Liver (tissue), 3 donors: ENCODE measurements at regions not wholly inside any gene's neighbourhood (a gene's known extent, or its start where the extent isn't known, plus 50 kb on each side); places are given as distances from the start of the nearest gene placed in this dataset.

ENCODE experiments used
- EGR1 ChIP-seq, 2 donors: IDR thresholded peaks; 2 replicates each; pipeline ENCODE4 v1.6.1; 2016 to 2018; ENCODE audit warnings: antibody characterized with exemption in 2 of 2, low read depth in 2 of 2
- FOXA1 ChIP-seq: IDR thresholded peaks from 2 replicates; pipeline ENCODE4 v1.6.1; 2016; ENCODE audit warnings: antibody characterized with exemption
- GABPA ChIP-seq, 2 donors: IDR thresholded peaks in 1 of 2; conservative IDR thresholded peaks in 1 of 2; 2 replicates each; pipeline ENCODE4 v1.6.1; 2016; ENCODE audit warnings: antibody characterized with exemption in 2 of 2, mild to moderate bottlenecking in 1 of 2, moderate library complexity in 1 of 2
- JUND ChIP-seq, 2 donors: IDR thresholded peaks; 2 replicates each; pipeline ENCODE4 v1.6.1; 2016; ENCODE audit warnings: antibody characterized with exemption in 2 of 2
- RAD21 ChIP-seq, 2 donors: IDR thresholded peaks; 2 replicates each; pipeline ENCODE4 v1.6.1; 2016; ENCODE audit warnings: antibody characterized with exemption in 2 of 2, mild to moderate bottlenecking in 2 of 2
- RXRA ChIP-seq, 2 donors: IDR thresholded peaks; 2 replicates each; pipeline ENCODE4 v1.6.1; 2017 to 2018; ENCODE audit warnings: antibody characterized with exemption in 2 of 2, mild to moderate bottlenecking in 1 of 2
- SP1 ChIP-seq: IDR thresholded peaks from 2 replicates; pipeline ENCODE4 v1.6.1; 2018; ENCODE audit warnings: antibody characterized with exemption, mild to moderate bottlenecking
- TAF1 ChIP-seq: conservative IDR thresholded peaks from 2 replicates; pipeline ENCODE4 v1.6.1; 2016; ENCODE audit warnings: antibody characterized with exemption, mild to moderate bottlenecking
- YY1 ChIP-seq: IDR thresholded peaks from 2 replicates; pipeline ENCODE4 v1.6.1; 2016; ENCODE audit warnings: antibody characterized with exemption, mild to moderate bottlenecking
- TF ChIP-seq, protein P1 (sequence below): fragments of 150-350 bp; IDR thresholded peaks from 2 replicates; pipeline ENCODE4 v1.5.1; 2017; ENCODE audit warnings: improper control_type of control experiment, low read depth, low read length; ENCODE audit not compliant: missing input control
- TF ChIP-seq, protein P2 (sequence below): IDR thresholded peaks from 2 replicates; pipeline ENCODE4 v1.6.1; 2016; ENCODE audit warnings: antibody characterized with exemption
- TF ChIP-seq, protein P3 (sequence below): IDR thresholded peaks from 2 replicates; pipeline ENCODE4 v1.6.1; 2016; ENCODE audit warnings: antibody characterized with exemption
- TF ChIP-seq, protein P4 (sequence below): IDR thresholded peaks from 2 replicates; pipeline ENCODE4 v1.6.1; 2016; ENCODE audit warnings: antibody characterized with exemption
- TF ChIP-seq, protein P5 (sequence below): IDR thresholded peaks from 2 replicates; pipeline ENCODE4 v1.6.1; 2016; ENCODE audit warnings: antibody characterized with exemption, mild to moderate bottlenecking
- donor health status: healthy.
- donor health status: healthy.

DNA sequence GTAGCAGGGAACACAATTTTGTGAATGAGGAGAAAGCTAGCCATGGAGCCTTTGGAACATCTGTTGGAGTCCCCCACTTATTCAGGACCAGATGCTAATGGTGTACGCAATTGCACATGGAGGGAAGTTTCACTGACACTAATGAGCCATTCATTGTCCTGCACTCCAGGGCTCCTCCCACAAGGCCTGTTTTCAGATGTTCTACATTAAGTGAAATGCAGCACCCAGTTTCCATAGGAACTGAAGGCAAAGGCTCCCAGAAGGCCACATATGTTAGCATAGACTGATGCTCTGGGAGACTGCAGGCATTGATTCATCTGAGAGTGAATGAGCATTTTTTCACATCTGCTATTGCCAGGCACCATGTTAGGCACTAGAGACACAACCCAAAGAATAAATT lies 399.5 kb downstream of the ETS1 start:
- TF ChIP-seq, protein P1, sequence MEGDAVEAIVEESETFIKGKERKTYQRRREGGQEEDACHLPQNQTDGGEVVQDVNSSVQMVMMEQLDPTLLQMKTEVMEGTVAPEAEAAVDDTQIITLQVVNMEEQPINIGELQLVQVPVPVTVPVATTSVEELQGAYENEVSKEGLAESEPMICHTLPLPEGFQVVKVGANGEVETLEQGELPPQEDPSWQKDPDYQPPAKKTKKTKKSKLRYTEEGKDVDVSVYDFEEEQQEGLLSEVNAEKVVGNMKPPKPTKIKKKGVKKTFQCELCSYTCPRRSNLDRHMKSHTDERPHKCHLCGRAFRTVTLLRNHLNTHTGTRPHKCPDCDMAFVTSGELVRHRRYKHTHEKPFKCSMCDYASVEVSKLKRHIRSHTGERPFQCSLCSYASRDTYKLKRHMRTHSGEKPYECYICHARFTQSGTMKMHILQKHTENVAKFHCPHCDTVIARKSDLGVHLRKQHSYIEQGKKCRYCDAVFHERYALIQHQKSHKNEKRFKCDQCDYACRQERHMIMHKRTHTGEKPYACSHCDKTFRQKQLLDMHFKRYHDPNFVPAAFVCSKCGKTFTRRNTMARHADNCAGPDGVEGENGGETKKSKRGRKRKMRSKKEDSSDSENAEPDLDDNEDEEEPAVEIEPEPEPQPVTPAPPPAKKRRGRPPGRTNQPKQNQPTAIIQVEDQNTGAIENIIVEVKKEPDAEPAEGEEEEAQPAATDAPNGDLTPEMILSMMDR: no peak
- TF ChIP-seq, protein P2, sequence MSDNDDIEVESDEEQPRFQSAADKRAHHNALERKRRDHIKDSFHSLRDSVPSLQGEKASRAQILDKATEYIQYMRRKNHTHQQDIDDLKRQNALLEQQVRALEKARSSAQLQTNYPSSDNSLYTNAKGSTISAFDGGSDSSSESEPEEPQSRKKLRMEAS: no peak
- TF ChIP-seq YY1: no peak
- TF ChIP-seq JUND (IDR thresholded peaks at IDR 0.05): no peak
- TF ChIP-seq, protein P3, sequence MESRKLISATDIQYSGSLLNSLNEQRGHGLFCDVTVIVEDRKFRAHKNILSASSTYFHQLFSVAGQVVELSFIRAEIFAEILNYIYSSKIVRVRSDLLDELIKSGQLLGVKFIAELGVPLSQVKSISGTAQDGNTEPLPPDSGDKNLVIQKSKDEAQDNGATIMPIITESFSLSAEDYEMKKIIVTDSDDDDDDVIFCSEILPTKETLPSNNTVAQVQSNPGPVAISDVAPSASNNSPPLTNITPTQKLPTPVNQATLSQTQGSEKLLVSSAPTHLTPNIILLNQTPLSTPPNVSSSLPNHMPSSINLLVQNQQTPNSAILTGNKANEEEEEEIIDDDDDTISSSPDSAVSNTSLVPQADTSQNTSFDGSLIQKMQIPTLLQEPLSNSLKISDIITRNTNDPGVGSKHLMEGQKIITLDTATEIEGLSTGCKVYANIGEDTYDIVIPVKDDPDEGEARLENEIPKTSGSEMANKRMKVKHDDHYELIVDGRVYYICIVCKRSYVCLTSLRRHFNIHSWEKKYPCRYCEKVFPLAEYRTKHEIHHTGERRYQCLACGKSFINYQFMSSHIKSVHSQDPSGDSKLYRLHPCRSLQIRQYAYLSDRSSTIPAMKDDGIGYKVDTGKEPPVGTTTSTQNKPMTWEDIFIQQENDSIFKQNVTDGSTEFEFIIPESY: no peak
- no peak for TF ChIP-seq RAD21 (IDR thresholded peaks at IDR 0.05)
- TF ChIP-seq FOXA1: no peak
- no peak for TF ChIP-seq SP1
- no peak for TF ChIP-seq TAF1
- TF ChIP-seq, protein P4, sequence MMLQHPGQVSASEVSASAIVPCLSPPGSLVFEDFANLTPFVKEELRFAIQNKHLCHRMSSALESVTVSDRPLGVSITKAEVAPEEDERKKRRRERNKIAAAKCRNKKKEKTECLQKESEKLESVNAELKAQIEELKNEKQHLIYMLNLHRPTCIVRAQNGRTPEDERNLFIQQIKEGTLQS: no peak
- TF ChIP-seq EGR1 (IDR thresholded peaks at IDR 0.05; ENCODE audit: low read depth in 2 of 2): no peak
- TF ChIP-seq, protein P5, sequence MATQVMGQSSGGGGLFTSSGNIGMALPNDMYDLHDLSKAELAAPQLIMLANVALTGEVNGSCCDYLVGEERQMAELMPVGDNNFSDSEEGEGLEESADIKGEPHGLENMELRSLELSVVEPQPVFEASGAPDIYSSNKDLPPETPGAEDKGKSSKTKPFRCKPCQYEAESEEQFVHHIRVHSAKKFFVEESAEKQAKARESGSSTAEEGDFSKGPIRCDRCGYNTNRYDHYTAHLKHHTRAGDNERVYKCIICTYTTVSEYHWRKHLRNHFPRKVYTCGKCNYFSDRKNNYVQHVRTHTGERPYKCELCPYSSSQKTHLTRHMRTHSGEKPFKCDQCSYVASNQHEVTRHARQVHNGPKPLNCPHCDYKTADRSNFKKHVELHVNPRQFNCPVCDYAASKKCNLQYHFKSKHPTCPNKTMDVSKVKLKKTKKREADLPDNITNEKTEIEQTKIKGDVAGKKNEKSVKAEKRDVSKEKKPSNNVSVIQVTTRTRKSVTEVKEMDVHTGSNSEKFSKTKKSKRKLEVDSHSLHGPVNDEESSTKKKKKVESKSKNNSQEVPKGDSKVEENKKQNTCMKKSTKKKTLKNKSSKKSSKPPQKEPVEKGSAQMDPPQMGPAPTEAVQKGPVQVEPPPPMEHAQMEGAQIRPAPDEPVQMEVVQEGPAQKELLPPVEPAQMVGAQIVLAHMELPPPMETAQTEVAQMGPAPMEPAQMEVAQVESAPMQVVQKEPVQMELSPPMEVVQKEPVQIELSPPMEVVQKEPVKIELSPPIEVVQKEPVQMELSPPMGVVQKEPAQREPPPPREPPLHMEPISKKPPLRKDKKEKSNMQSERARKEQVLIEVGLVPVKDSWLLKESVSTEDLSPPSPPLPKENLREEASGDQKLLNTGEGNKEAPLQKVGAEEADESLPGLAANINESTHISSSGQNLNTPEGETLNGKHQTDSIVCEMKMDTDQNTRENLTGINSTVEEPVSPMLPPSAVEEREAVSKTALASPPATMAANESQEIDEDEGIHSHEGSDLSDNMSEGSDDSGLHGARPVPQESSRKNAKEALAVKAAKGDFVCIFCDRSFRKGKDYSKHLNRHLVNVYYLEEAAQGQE: no peak
- TF ChIP-seq GABPA (IDR thresholded peaks at IDR 0.05 in 1 of 2, conservative IDR thresholded peaks at IDR 0.05 in 1 of 2): no peak
- no peak for TF ChIP-seq RXRA (IDR thresholded peaks at IDR 0.05)
